ENCODE measurements at regions not wholly inside any gene's neighbourhood (a gene's known extent, or its start where the extent isn't known, plus 50 kb on each side); places are given as distances from the start of the nearest gene placed in this dataset.

GRCh38 chr15:88974392-88974791, 61.2 kb upstream of the MFGE8 start (continued):
- TF ChIP-seq ZBTB33 (IDR thresholded peaks at IDR 0.05) (no peak), LARP7 (IDR thresholded peaks at IDR 0.05) (no peak)

DNA sequence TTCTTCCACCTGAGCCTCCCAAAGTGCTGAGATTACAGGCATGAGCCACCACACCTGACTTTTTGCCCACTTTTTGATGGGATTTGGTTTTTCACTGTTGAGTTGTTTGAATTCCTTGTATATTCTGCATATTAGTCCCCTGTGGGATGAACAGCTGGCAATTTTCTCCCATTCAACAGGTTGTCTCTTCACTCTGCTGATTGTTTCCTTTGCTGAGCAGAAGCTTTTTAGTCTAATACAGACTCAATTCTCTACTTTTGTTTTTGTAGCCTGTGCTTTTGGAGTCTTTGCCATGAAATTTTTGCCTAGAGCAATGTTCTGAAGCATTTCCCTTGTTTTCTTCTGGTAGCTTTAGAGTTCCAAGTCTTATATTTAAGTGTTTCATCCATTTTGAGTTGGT, 62.7 kb upstream of the MFGE8 start:
- ChIA-PET RAD21 (ENCODE audit: unreplicated experiment) (no interaction called here), POLR2A (no interaction called here), CTCF (no interaction called here), SMC1A (ENCODE audit: uncharacterized antibody, unreplicated experiment) (no interaction called here)
- intact Hi-C loops (cut with micrococcal nuclease; ENCODE audit: unreplicated experiment) (no loop called here), in situ Hi-C loops (cut with MboI) (no loop called here)
- Histone ChIP-seq H3K9ac (ENCODE audit: control insufficient read depth, insufficient read depth, low read length) (no peak overlapping the region), H3K9me3 (replicated peaks; ENCODE audit: control insufficient read depth, insufficient read depth, low read length) (no peaks in the 10 kb centered on the region; the same call in 2 of the 3 replicates), H3K4me2 (ENCODE audit: control insufficient read depth, insufficient read depth) (no peak overlapping the region), H3K27me3 (replicated peaks in 1 of 2; ENCODE audit: control insufficient read depth in 2 of 2, insufficient read depth in 2 of 2, low read length in 1 of 2) (peaks cover 0 to 2% of the 10 kb centered on the region in 2 experiments; a peak in 1 of 4 replicates), H4K20me1 (ENCODE audit: control insufficient read depth, insufficient read depth) (no peaks in the 10 kb centered on the region), H3K4me3 (no peak overlapping the region), H3K79me2 (ENCODE audit: control insufficient read depth, insufficient read depth, low read length) (no peaks in the 10 kb centered on the region), H3K4me1 (ENCODE audit: control insufficient read depth, insufficient read depth, low read length) (no peaks in the 10 kb centered on the region), H2AFZ (ENCODE audit: control insufficient read depth, low read depth, low read length) (no peak overlapping the region), H3K27ac (ENCODE audit: control insufficient read depth, insufficient read depth) (no peak overlapping the region), H3K36me3 (ENCODE audit: control insufficient read depth in 2 of 2, insufficient read depth in 2 of 2, low read length in 1 of 2) (no peaks in the 10 kb centered on the region)
- TF ChIP-seq NR2C2 (IDR thresholded peaks at IDR 0.05; ENCODE audit: borderline replicate concordance, control insufficient read depth, insufficient read length, low read depth): no peak
- no peak for TF ChIP-seq STAT3 (IDR thresholded peaks at IDR 0.05; ENCODE audit: low read depth, low read length)
- TF ChIP-seq ZBED1 (IDR thresholded peaks at IDR 0.05; ENCODE audit: borderline replicate concordance): no peak
- TF ChIP-seq CBX3 (IDR thresholded peaks at IDR 0.05; ENCODE audit: borderline replicate concordance, low read depth): no peak
- no peak for TF ChIP-seq STAT1 (conservative IDR thresholded peaks at IDR 0.05)
- TF ChIP-seq HDAC2 (IDR thresholded peaks at IDR 0.05): no peak
- TF ChIP-seq EGR1 (IDR thresholded peaks at IDR 0.05; ENCODE audit: borderline replicate concordance in 1 of 2, low read depth in 2 of 2, low read length in 2 of 2): no peak
- TF ChIP-seq CBFB (IDR thresholded peaks at IDR 0.05; ENCODE audit: low read depth): no peak
- TF ChIP-seq TCF7 (IDR thresholded peaks at IDR 0.05; ENCODE audit: borderline replicate concordance): no peak
- TF ChIP-seq, protein P1, sequence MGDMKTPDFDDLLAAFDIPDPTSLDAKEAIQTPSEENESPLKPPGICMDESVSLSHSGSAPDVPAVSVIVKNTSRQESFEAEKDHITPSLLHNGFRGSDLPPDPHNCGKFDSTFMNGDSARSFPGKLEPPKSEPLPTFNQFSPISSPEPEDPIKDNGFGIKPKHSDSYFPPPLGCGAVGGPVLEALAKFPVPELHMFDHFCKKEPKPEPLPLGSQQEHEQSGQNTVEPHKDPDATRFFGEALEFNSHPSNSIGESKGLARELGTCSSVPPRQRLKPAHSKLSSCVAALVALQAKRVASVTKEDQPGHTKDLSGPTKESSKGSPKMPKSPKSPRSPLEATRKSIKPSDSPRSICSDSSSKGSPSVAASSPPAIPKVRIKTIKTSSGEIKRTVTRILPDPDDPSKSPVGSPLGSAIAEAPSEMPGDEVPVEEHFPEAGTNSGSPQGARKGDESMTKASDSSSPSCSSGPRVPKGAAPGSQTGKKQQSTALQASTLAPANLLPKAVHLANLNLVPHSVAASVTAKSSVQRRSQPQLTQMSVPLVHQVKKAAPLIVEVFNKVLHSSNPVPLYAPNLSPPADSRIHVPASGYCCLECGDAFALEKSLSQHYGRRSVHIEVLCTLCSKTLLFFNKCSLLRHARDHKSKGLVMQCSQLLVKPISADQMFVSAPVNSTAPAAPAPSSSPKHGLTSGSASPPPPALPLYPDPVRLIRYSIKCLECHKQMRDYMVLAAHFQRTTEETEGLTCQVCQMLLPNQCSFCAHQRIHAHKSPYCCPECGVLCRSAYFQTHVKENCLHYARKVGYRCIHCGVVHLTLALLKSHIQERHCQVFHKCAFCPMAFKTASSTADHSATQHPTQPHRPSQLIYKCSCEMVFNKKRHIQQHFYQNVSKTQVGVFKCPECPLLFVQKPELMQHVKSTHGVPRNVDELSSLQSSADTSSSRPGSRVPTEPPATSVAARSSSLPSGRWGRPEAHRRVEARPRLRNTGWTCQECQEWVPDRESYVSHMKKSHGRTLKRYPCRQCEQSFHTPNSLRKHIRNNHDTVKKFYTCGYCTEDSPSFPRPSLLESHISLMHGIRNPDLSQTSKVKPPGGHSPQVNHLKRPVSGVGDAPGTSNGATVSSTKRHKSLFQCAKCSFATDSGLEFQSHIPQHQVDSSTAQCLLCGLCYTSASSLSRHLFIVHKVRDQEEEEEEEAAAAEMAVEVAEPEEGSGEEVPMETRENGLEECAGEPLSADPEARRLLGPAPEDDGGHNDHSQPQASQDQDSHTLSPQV (IDR thresholded peaks at IDR 0.05): no peak
- no peak for TF ChIP-seq NRF1 (conservative IDR thresholded peaks at IDR 0.05; ENCODE audit: low read depth, low read length)
- no peak for DNase-seq (ENCODE audit: low read depth, low spot score)
- no peak for FAIRE-seq
- no peak for ATAC-seq
- no TSS peak for BruUV-seq (replicated peaks)

Data from GM12878 (cell line).